Loucy (cell line): ENCODE measurements at regions not wholly inside any gene's neighbourhood (a gene's known extent, or its start where the extent isn't known, plus 50 kb on each side); places are given as distances from the start of the nearest gene placed in this dataset.

Experiments used
- CTCF ChIP-seq: fragments of 200-600 bp; sonication (generic); conservative IDR thresholded peaks from 2 replicates; pipeline ENCODE4 v1.5.1; 2014; ENCODE audit warnings: mild to moderate bottlenecking, antibody characterized with exemption, low read length
- EZH2phosphoT487 ChIP-seq: fragments of 200-600 bp; IDR thresholded peaks from 2 replicates; pipeline ENCODE4 v1.6.1; 2018; ENCODE audit warnings: antibody characterized with exemption, mild to moderate bottlenecking, moderate library complexity, borderline replicate concordance

GRCh38 chr3:26345613-26346012 lies 277.0 kb upstream of the LRRC3B start:
- TF ChIP-seq CTCF (no peak), EZH2phosphoT487 (no peak)
